GM18520 (cell line): ENCODE measurements at regions not wholly inside any gene's neighbourhood (a gene's known extent, or its start where the extent isn't known, plus 50 kb on each side); places are given as distances from the start of the nearest gene placed in this dataset.

Source experiments
- ATAC-seq: cut with Tn5 transposase; IDR thresholded peaks from one replicate; pipeline ENCODE4 v1.9.1; 2021; ENCODE audit not compliant: unreplicated experiment

GRCh38 chr3:155029941-155030340 lies 50.2 kb upstream of the MME start:
- ATAC-seq = no peak

GRCh38 chr3:155026999-155027591 lies 53.0 kb upstream of the MME start:
- ATAC-seq = no peak

GRCh38 chr3:155024006-155024638 lies 56.0 kb upstream of the MME start:
- no peak for ATAC-seq

GRCh38 chr3:155022896-155023295 lies 57.2 kb upstream of the MME start:
- no peak for ATAC-seq

GRCh38 chr3:155019575-155019974 lies 60.5 kb upstream of the MME start:
- ATAC-seq = no peak

GRCh38 chr3:155018621-155019330 lies 61.3 kb upstream of the MME start:
- no peak for ATAC-seq

GRCh38 chr3:155015776-155016436 lies 64.2 kb upstream of the MME start:
- ATAC-seq = no peak

GRCh38 chr3:155014953-155015352 lies 65.2 kb upstream of the MME start:
- ATAC-seq = no peak

GRCh38 chr3:155013427-155013826 lies 66.7 kb upstream of the MME start:
- ATAC-seq = no peak

GRCh38 chr3:155012584-155012983 lies 67.5 kb upstream of the MME start:
- ATAC-seq = no peak

- ATAC-seq = no peak
These were observed 69.7 kb upstream of the MME start for GRCh38 chr3:155010416-155010815.

- no peak for ATAC-seq
These were observed 70.9 kb upstream of the MME start for GRCh38 chr3:155009217-155009616.

GRCh38 chr3:155007729-155008128 lies 72.4 kb upstream of the MME start:
- ATAC-seq = no peak

- ATAC-seq = no peak
These were observed 78.7 kb upstream of the MME start for GRCh38 chr3:155001289-155002010.

GRCh38 chr3:154992655-154993054 lies 87.5 kb upstream of the MME start:
- ATAC-seq = no peak

GRCh38 chr3:154990543-154990942 lies 89.6 kb upstream of the MME start:
- no peak for ATAC-seq

- ATAC-seq = no peak
These were observed 92.3 kb upstream of the MME start for GRCh38 chr3:154987846-154988245.

GRCh38 chr3:154981664-154982063 lies 98.5 kb upstream of the MME start:
- no peak for ATAC-seq

GRCh38 chr3:154981201-154981600 lies 98.9 kb upstream of the MME start:
- no peak for ATAC-seq

- no peak for ATAC-seq
These were observed 100.8 kb upstream of the MME start for GRCh38 chr3:154979331-154979730.

- ATAC-seq = no peak
These were observed 102.5 kb upstream of the MME start for GRCh38 chr3:154977666-154978065.
